ENCODE measurements at regions not wholly inside any gene's neighbourhood (a gene's known extent, or its start where the extent isn't known, plus 50 kb on each side); places are given as distances from the start of the nearest gene placed in this dataset.

DNA sequence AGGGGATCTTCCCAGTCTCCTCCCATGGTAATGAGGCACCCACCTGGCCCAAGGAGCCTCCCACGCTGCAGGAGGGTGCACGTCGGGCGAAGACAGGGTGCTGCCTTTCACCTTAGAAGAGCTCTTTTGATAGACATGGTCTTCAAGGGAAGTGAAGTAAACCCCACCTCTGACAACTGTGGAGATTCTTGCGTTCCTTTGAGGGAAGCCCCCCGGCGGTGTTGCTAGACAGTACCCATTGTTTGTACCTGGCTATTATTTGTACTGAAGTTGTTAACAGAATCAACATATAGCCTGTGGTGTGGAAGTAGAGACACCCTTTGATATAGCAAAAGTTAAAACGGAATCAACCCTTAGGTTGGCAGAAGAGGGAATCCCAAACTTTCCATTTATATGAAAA is 648.0 kb downstream of the GALR1 start:
- no peak for TF ChIP-seq EP300 (IDR thresholded peaks at IDR 0.05)
- TF ChIP-seq, protein P1, sequence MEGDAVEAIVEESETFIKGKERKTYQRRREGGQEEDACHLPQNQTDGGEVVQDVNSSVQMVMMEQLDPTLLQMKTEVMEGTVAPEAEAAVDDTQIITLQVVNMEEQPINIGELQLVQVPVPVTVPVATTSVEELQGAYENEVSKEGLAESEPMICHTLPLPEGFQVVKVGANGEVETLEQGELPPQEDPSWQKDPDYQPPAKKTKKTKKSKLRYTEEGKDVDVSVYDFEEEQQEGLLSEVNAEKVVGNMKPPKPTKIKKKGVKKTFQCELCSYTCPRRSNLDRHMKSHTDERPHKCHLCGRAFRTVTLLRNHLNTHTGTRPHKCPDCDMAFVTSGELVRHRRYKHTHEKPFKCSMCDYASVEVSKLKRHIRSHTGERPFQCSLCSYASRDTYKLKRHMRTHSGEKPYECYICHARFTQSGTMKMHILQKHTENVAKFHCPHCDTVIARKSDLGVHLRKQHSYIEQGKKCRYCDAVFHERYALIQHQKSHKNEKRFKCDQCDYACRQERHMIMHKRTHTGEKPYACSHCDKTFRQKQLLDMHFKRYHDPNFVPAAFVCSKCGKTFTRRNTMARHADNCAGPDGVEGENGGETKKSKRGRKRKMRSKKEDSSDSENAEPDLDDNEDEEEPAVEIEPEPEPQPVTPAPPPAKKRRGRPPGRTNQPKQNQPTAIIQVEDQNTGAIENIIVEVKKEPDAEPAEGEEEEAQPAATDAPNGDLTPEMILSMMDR (IDR thresholded peaks at IDR 0.05) = no peak

Data from sigmoid colon (tissue), 4 donors.